HepG2 (cell line): ENCODE measurements at regions not wholly inside any gene's neighbourhood (a gene's known extent, or its start where the extent isn't known, plus 50 kb on each side); places are given as distances from the start of the nearest gene placed in this dataset.

Experiments used
- ATAC-seq: fragments of 200-7000 bp; cut with Tn5 transposase; 3 replicates; pipeline ENCODE4 v1.9.1; 2020; ENCODE audit warnings: mild to moderate bottlenecking, moderate library complexity
- BruUV-seq: library from RNA; stranded (reverse); fragments of 400-500 nt; replicated peaks from 2 replicates; lab custom pipeline; 2021; lab: Mats Ljungman, UMichigan
- CTCF ChIA-PET: fragments of 300-600 bp; formaldehyde crosslinking; extraction: SDS; loops from one replicate; lab custom pipeline; 2021; ENCODE audit warnings: low total read pairs, inconsistent platforms, low intra/inter-chr PET ratio; lab: Yijun Ruan, JAX
- POLR2A ChIA-PET: fragments of 350-600 bp; sonication (Branson Sonifier 250); formaldehyde crosslinking; loops from one replicate; lab custom pipeline; 2020; ENCODE audit warnings: antibody characterized with exemption, inconsistent platforms; lab: Yijun Ruan, JAX
- DNase-seq: peaks from one replicate; pipeline ENCODE4 v3.0.0-alpha.2; 2015; ENCODE audit warnings: low spot score
- FAIRE-seq: peaks from 3 replicates; lab custom pipeline; 2011; peaks lifted over from hg19 to GRCh38; lab: Jason Lieb, UNC
- H2AFZ ChIP-seq: one replicate; pipeline ENCODE4 v1.6.1; 2011; ENCODE audit warnings: low read length, inconsistent platforms
- H3K27ac ChIP-seq: fragments of 300-600 bp; 3 replicates; pipeline ENCODE4 v1.8.0; 2011; ENCODE audit warnings: mixed run types, mild to moderate bottlenecking, mixed read lengths, low read length, inconsistent platforms; ENCODE audit not compliant: insufficient read depth; ENCODE audit errors: extremely low read length
- H3K27me3 ChIP-seq, 2 experiments: fragments of 200-600 bp in 1 of 2; 2 replicates in 1 of 2; 3 replicates in 1 of 2; pipeline versions ENCODE4 v1.6.0 to v1.8.0; 2011; ENCODE audit warnings: low read length in 2 of 2, mild to moderate bottlenecking in 2 of 2, moderate library complexity in 2 of 2, inconsistent platforms in 1 of 2; ENCODE audit not compliant: insufficient read depth in 2 of 2, control insufficient read depth in 1 of 2
- H3K36me3 ChIP-seq, 2 experiments: fragments of 200-600 bp in 1 of 2; replicated peaks in 1 of 2; 2 replicates in 1 of 2; 3 replicates in 1 of 2; pipeline versions ENCODE4 v1.5.1 to v1.8.0; 2011; ENCODE audit warnings: low read length in 2 of 2, inconsistent platforms in 1 of 2; ENCODE audit not compliant: insufficient read depth in 2 of 2, control insufficient read depth in 1 of 2
- H3K4me1 ChIP-seq: 2 replicates; pipeline ENCODE4 v1.5.1; 2012; ENCODE audit warnings: low read length, inconsistent platforms; ENCODE audit not compliant: insufficient read depth
- H3K4me2 ChIP-seq: 2 replicates; pipeline ENCODE4 v1.6.0; 2011; ENCODE audit warnings: low read depth, low read length, inconsistent platforms
- H3K4me3 ChIP-seq, 3 experiments: fragments of 200-600 bp in 1 of 3; sonication (generic), shearing (Covaris generic) in 1 of 3; replicated peaks in 1 of 3; 2 replicates each; pipeline ENCODE4 v1.5.1; 2011 to 2016; ENCODE audit warnings: low read length in 3 of 3, inconsistent platforms in 2 of 3, low read depth in 2 of 3, mild to moderate bottlenecking in 2 of 3, control low read depth in 1 of 3, mixed read lengths in 1 of 3; ENCODE audit not compliant: insufficient read depth in 1 of 3
- H3K79me2 ChIP-seq: one replicate; pipeline ENCODE4 v1.6.1; 2011; ENCODE audit warnings: low read length, inconsistent platforms; ENCODE audit not compliant: insufficient read depth
- H3K9ac ChIP-seq: 2 replicates; pipeline ENCODE4 v1.6.0; 2011; ENCODE audit warnings: mild to moderate bottlenecking, low read depth, low read length, inconsistent platforms; ENCODE audit not compliant: insufficient read depth
- H3K9me3 ChIP-seq: 2 replicates; pipeline ENCODE4 v1.5.1; 2012; ENCODE audit warnings: mild to moderate bottlenecking, low read length
- H4K20me1 ChIP-seq: 2 replicates; pipeline ENCODE4 v1.6.0; 2011; ENCODE audit warnings: inconsistent platforms, mild to moderate bottlenecking, low read length, moderate library complexity; ENCODE audit not compliant: insufficient read depth
- MEF2D ChIP-seq: sonication (generic); formaldehyde crosslinking; IDR thresholded peaks from 2 replicates; pipeline ENCODE4 v1.5.1; 2020; ENCODE audit warnings: mild to moderate bottlenecking, missing genetic modification reagents
- ZNF143 ChIP-seq: sonication (generic); formaldehyde crosslinking; IDR thresholded peaks from 2 replicates; pipeline ENCODE4 v1.4.0; 2020; ENCODE audit warnings: missing genetic modification reagents
- ZNF17 ChIP-seq: sonication (generic); formaldehyde crosslinking; IDR thresholded peaks from 2 replicates; pipeline ENCODE4 v1.5.0; 2020; ENCODE audit warnings: mild to moderate bottlenecking, missing genetic modification reagents
- ZNF501 ChIP-seq: sonication (generic); formaldehyde crosslinking; IDR thresholded peaks from 2 replicates; pipeline ENCODE4 v1.5.1; 2020; ENCODE audit warnings: mild to moderate bottlenecking, moderate library complexity, missing genetic modification reagents
- ZNF775 ChIP-seq: sonication (generic); formaldehyde crosslinking; IDR thresholded peaks from 2 replicates; pipeline ENCODE4 v1.4.0; 2020; ENCODE audit warnings: missing genetic modification reagents, mild to moderate bottlenecking, moderate library complexity, borderline replicate concordance
- ZNF839 ChIP-seq: sonication (generic); formaldehyde crosslinking; IDR thresholded peaks from 2 replicates; pipeline ENCODE4 v1.4.0; 2020; ENCODE audit warnings: missing genetic modification reagents, mild to moderate bottlenecking, borderline replicate concordance
- WGBS: methylation state at CpG from one replicate; pipeline ENCODE4 v1.1.6; 2017; ENCODE audit warnings: low lambda C conversion rate; 5-methylcytosine and 5-hydroxymethylcytosine counted together
- in situ Hi-C: cut with HindIII; loops from 2 replicates; pipeline ENCODE4 v1.10.0; 2017; ENCODE audit warnings: low pct_unique_long_range_greater_than_20kb; ENCODE audit not compliant: extremely low pct_ligation_motif_present
- intact Hi-C: fragments of 100-400 bp; cut with micrococcal nuclease; formaldehyde crosslinking; loops from one replicate; pipeline ENCODE4 v1.10.0; 2022; ENCODE audit not compliant: unreplicated experiment

DNA sequence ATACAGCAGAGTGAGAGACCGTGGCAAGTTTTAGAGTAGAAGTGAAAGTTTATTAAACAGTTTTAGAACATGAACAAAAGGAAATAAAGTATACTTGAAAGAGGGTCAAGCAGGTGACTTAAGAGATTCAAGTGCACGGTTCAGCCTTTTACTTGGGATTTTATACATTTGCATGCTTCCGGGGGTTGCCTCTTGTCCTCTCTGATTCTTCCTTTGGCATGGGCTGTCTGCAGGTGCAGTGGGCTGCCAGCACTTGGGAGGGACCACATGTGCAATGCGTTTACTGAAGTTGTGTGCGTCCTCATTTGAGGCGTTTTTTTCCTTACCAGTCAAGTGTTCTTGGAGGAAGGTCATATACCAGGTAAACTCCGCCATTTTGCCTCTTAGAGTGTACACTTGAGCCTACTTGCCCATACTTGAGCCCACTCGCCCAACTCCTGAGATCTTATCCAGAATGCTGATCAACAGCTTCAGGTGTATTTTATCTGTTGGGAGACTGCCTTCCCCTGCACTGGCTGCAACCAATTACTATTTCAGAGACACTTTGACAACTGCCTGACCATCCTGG is 195.2 kb downstream of the IRX5 start:
- ATAC-seq (no peak), DNase-seq (no peak), FAIRE-seq (no peak)
- intact Hi-C loops (no loop called here), in situ Hi-C loops (no loop called here)
- Histone ChIP-seq H3K36me3 (no peaks in the 10 kb centered on the region), H3K79me2 (no peaks in the 10 kb centered on the region), H2AFZ (no peak overlapping the region), H3K4me3 (no peak overlapping the region), H3K9me3 (no peaks in the 10 kb centered on the region), H4K20me1 (no peaks in the 10 kb centered on the region), H3K4me2 (no peak overlapping the region), H3K9ac (no peak overlapping the region), H3K27ac (no peak overlapping the region), H3K27me3 (no peaks in the 10 kb centered on the region), H3K4me1 (no peaks in the 10 kb centered on the region)
- no TSS peak for BruUV-seq
- TF ChIP-seq ZNF839 (no peak), ZNF775 (CRISPR knock-in tag) (no peak), ZNF143 (CRISPR knock-in tag) (no peak), ZNF501 (CRISPR knock-in tag) (no peak), ZNF17 (no peak)
- WGBS = 39% methylated on average over 8 of the region's 8 CpGs
- CTCF ChIA-PET = no interaction called here
- POLR2A ChIA-PET = no interaction called here

DNA sequence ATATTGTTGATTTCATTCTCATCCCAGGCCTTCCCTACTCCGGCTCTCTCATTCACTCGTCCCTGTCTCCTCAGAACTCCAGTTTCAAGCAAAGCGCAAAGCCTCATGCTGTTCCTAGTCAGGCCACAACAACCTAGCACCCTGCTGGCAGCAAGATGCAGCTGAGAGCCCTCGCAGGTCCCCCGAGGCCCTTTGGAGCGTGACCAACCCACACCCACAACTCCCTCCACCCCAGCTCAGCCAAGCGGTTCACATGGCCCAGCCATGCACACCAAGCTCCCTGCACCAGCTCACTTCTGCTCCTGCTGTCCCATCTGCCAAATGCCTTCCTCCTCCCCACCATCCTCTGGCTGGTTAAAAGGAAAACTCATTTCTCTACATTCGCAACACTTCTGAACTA is 195.8 kb downstream of the IRX5 start:
- intact Hi-C loops (no loop called here), in situ Hi-C loops (no loop called here)
- ATAC-seq = no peak
- no peaks in the 10 kb centered on the region for H3K4me1 ChIP-seq
- H3K27ac ChIP-seq = no peak overlapping the region
- BruUV-seq = no TSS peak
- WGBS = 48% methylated on average over 8 of the region's 8 CpGs
- H3K4me2 ChIP-seq = no peak overlapping the region
- no peak for TF ChIP-seq MEF2D (CRISPR knock-in tag)
- H2AFZ ChIP-seq = no peak overlapping the region
- ChIA-PET CTCF (no interaction called here), POLR2A (no interaction called here)
- no peaks in the 10 kb centered on the region for H3K79me2 ChIP-seq
- no peaks in the 10 kb centered on the region for H4K20me1 ChIP-seq
- H3K4me3 ChIP-seq = no peak overlapping the region
- H3K9me3 ChIP-seq = no peaks in the 10 kb centered on the region
- H3K9ac ChIP-seq = no peak overlapping the region
- no peak for DNase-seq
- FAIRE-seq = no peak
- no peaks in the 10 kb centered on the region for H3K36me3 ChIP-seq
- H3K27me3 ChIP-seq = no peaks in the 10 kb centered on the region
